ENCODE measurements at regions not wholly inside any gene's neighbourhood (a gene's known extent, or its start where the extent isn't known, plus 50 kb on each side); places are given as distances from the start of the nearest gene placed in this dataset.
A peak's percentile ranks its signal among the peaks of the same experiment; 100 is the strongest.

DNA sequence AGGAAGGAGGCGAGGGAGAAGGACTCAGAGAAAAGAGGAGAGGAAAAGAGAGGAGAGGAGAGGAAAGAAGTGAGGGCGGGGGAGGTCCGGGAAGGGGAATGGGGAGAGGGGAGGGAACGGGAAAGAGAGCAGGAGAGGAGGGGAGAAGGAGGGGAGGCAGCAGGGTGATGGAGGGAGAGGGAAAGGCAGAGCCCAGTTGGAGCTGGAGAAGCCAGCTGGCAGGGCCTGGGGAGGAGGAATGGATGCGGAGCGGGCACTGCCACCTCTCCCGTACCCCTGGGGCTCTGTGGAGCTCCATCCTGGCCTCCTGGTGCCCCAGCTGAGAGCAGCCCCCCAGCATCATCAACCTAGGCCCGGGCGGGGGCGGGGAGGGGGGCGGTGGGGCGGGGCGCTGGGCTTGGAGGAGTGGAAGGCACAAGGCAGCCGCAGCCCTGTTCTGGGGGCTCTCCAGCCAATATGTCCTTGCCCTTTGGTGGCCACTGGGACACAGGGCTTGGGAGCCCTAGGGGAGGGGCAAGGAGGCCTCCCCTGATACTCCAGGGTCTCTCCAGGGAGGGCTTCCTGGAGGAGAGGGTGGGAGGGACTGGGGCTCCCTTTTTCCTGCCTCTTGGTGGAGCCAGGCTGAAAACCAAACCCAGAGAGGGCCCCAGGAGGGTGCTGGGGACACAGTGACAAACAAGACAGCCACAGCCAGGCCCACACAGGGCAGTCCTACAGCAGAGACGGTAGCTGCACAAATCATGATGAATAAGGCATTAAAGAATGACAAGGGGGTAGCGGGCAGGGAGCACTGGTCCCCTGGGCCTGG is 123.7 kb downstream of the C9orf50 start (continued):
- TF ChIP-seq, protein P1, sequence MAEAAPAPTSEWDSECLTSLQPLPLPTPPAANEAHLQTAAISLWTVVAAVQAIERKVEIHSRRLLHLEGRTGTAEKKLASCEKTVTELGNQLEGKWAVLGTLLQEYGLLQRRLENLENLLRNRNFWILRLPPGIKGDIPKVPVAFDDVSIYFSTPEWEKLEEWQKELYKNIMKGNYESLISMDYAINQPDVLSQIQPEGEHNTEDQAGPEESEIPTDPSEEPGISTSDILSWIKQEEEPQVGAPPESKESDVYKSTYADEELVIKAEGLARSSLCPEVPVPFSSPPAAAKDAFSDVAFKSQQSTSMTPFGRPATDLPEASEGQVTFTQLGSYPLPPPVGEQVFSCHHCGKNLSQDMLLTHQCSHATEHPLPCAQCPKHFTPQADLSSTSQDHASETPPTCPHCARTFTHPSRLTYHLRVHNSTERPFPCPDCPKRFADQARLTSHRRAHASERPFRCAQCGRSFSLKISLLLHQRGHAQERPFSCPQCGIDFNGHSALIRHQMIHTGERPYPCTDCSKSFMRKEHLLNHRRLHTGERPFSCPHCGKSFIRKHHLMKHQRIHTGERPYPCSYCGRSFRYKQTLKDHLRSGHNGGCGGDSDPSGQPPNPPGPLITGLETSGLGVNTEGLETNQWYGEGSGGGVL (tag by site-specific recombination; IDR thresholded peaks at IDR 0.05), result peak; percentile 98
- 0 out of 2 replicates have a peak, but pooled peaks have one; percentile 2 for TF ChIP-seq KLF7 (tag by site-specific recombination; IDR thresholded peaks at IDR 0.05; ENCODE audit: borderline replicate concordance)
- no peak for TF ChIP-seq ZNF274 (IDR thresholded peaks at IDR 0.05; ENCODE audit: low read length)
- no peak for TF ChIP-seq ZNF274 (tag by site-specific recombination; IDR thresholded peaks at IDR 0.05; ENCODE audit: borderline replicate concordance)
- TF ChIP-seq ZNF48 (tag by site-specific recombination; IDR thresholded peaks at IDR 0.05), result no peak
- peak; percentile 87 for TF ChIP-seq ZNF366 (tag by site-specific recombination; conservative IDR thresholded peaks at IDR 0.05)
- TF ChIP-seq ZNF239 (tag by site-specific recombination; IDR thresholded peaks at IDR 0.05), result no peak
- TF ChIP-seq ZNF341 (tag by site-specific recombination; IDR thresholded peaks at IDR 0.05; ENCODE audit: low read depth), result peak; percentile 8; the same call in 1 of the 2 replicates
- TF ChIP-seq, protein P2, sequence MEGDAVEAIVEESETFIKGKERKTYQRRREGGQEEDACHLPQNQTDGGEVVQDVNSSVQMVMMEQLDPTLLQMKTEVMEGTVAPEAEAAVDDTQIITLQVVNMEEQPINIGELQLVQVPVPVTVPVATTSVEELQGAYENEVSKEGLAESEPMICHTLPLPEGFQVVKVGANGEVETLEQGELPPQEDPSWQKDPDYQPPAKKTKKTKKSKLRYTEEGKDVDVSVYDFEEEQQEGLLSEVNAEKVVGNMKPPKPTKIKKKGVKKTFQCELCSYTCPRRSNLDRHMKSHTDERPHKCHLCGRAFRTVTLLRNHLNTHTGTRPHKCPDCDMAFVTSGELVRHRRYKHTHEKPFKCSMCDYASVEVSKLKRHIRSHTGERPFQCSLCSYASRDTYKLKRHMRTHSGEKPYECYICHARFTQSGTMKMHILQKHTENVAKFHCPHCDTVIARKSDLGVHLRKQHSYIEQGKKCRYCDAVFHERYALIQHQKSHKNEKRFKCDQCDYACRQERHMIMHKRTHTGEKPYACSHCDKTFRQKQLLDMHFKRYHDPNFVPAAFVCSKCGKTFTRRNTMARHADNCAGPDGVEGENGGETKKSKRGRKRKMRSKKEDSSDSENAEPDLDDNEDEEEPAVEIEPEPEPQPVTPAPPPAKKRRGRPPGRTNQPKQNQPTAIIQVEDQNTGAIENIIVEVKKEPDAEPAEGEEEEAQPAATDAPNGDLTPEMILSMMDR (tag by site-specific recombination; IDR thresholded peaks at IDR 0.05), result no peak; the same call in 1 of the 2 replicates
- no peak for TF ChIP-seq OSR2 (tag by site-specific recombination; IDR thresholded peaks at IDR 0.05)
- TF ChIP-seq, protein P3, sequence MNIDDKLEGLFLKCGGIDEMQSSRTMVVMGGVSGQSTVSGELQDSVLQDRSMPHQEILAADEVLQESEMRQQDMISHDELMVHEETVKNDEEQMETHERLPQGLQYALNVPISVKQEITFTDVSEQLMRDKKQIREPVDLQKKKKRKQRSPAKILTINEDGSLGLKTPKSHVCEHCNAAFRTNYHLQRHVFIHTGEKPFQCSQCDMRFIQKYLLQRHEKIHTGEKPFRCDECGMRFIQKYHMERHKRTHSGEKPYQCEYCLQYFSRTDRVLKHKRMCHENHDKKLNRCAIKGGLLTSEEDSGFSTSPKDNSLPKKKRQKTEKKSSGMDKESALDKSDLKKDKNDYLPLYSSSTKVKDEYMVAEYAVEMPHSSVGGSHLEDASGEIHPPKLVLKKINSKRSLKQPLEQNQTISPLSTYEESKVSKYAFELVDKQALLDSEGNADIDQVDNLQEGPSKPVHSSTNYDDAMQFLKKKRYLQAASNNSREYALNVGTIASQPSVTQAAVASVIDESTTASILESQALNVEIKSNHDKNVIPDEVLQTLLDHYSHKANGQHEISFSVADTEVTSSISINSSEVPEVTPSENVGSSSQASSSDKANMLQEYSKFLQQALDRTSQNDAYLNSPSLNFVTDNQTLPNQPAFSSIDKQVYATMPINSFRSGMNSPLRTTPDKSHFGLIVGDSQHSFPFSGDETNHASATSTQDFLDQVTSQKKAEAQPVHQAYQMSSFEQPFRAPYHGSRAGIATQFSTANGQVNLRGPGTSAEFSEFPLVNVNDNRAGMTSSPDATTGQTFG (tag by site-specific recombination; IDR thresholded peaks at IDR 0.05; ENCODE audit: borderline replicate concordance), result no peak
- TF ChIP-seq, protein P4, sequence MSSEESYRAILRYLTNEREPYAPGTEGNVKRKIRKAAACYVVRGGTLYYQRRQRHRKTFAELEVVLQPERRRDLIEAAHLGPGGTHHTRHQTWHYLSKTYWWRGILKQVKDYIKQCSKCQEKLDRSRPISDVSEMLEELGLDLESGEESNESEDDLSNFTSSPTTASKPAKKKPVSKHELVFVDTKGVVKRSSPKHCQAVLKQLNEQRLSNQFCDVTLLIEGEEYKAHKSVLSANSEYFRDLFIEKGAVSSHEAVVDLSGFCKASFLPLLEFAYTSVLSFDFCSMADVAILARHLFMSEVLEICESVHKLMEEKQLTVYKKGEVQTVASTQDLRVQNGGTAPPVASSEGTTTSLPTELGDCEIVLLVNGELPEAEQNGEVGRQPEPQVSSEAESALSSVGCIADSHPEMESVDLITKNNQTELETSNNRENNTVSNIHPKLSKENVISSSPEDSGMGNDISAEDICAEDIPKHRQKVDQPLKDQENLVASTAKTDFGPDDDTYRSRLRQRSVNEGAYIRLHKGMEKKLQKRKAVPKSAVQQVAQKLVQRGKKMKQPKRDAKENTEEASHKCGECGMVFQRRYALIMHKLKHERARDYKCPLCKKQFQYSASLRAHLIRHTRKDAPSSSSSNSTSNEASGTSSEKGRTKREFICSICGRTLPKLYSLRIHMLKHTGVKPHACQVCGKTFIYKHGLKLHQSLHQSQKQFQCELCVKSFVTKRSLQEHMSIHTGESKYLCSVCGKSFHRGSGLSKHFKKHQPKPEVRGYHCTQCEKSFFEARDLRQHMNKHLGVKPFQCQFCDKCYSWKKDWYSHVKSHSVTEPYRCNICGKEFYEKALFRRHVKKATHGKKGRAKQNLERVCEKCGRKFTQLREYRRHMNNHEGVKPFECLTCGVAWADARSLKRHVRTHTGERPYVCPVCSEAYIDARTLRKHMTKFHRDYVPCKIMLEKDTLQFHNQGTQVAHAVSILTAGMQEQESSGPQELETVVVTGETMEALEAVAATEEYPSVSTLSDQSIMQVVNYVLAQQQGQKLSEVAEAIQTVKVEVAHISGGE (tag by site-specific recombination; conservative IDR thresholded peaks at IDR 0.05; ENCODE audit: low read depth), result peak; percentile 11; the same call in 1 of the 2 replicates
- TF ChIP-seq ZBTB21 (tag by site-specific recombination; IDR thresholded peaks at IDR 0.05), result no peak
- TF ChIP-seq, protein P5, sequence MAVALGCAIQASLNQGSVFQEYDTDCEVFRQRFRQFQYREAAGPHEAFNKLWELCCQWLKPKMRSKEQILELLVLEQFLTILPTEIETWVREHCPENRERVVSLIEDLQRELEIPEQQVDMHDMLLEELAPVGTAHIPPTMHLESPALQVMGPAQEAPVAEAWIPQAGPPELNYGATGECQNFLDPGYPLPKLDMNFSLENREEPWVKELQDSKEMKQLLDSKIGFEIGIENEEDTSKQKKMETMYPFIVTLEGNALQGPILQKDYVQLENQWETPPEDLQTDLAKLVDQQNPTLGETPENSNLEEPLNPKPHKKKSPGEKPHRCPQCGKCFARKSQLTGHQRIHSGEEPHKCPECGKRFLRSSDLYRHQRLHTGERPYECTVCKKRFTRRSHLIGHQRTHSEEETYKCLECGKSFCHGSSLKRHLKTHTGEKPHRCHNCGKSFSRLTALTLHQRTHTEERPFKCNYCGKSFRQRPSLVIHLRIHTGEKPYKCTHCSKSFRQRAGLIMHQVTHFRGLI (tag by site-specific recombination; IDR thresholded peaks at IDR 0.05), result no peak
- TF ChIP-seq ZNF146 (tag by site-specific recombination; IDR thresholded peaks at IDR 0.05), result no peak
- TF ChIP-seq KLF9 (tag by site-specific recombination; IDR thresholded peaks at IDR 0.05; ENCODE audit: low read depth), result no peak
- TF ChIP-seq ZNF248 (tag by site-specific recombination; IDR thresholded peaks at IDR 0.05), result no peak
- TF ChIP-seq ZNF211 (tag by site-specific recombination; IDR thresholded peaks at IDR 0.05; ENCODE audit: low read depth), result no peak
- TF ChIP-seq, protein P6, sequence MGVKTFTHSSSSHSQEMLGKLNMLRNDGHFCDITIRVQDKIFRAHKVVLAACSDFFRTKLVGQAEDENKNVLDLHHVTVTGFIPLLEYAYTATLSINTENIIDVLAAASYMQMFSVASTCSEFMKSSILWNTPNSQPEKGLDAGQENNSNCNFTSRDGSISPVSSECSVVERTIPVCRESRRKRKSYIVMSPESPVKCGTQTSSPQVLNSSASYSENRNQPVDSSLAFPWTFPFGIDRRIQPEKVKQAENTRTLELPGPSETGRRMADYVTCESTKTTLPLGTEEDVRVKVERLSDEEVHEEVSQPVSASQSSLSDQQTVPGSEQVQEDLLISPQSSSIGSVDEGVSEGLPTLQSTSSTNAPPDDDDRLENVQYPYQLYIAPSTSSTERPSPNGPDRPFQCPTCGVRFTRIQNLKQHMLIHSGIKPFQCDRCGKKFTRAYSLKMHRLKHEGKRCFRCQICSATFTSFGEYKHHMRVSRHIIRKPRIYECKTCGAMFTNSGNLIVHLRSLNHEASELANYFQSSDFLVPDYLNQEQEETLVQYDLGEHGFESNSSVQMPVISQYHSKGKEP (tag by site-specific recombination; IDR thresholded peaks at IDR 0.05), result no peak
- no peak for TF ChIP-seq ZNF654 (tag by site-specific recombination; IDR thresholded peaks at IDR 0.05; ENCODE audit: low read depth)
- no peak for TF ChIP-seq BCL11A (tag by site-specific recombination; IDR thresholded peaks at IDR 0.05; ENCODE audit: low read depth)
- TF ChIP-seq, protein P7, sequence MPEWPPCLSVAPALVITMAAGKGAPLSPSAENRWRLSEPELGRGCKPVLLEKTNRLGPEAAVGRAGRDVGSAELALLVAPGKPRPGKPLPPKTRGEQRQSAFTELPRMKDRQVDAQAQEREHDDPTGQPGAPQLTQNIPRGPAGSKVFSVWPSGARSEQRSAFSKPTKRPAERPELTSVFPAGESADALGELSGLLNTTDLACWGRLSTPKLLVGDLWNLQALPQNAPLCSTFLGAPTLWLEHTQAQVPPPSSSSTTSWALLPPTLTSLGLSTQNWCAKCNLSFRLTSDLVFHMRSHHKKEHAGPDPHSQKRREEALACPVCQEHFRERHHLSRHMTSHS (tag by site-specific recombination; IDR thresholded peaks at IDR 0.05), result no peak
- TF ChIP-seq, protein P8, sequence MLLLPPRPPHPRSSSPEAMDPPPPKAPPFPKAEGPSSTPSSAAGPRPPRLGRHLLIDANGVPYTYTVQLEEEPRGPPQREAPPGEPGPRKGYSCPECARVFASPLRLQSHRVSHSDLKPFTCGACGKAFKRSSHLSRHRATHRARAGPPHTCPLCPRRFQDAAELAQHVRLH (tag by site-specific recombination; IDR thresholded peaks at IDR 0.05), result no peak
- TF ChIP-seq ZNF785 (tag by site-specific recombination; IDR thresholded peaks at IDR 0.05), result no peak
- no peak for TF ChIP-seq ZNF558 (tag by site-specific recombination; IDR thresholded peaks at IDR 0.05)
